Activated naive CD8-positive, alpha-beta T cell treated with anti-CD3 and anti-CD28 coated beads for 36 hours (primary cell): ENCODE measurements at regions not wholly inside any gene's neighbourhood (a gene's known extent, or its start where the extent isn't known, plus 50 kb on each side); places are given as distances from the start of the nearest gene placed in this dataset.
A peak's percentile ranks its signal among the peaks of the same experiment; 100 is the strongest.

Experiments
- DNase-seq: peaks from one replicate; pipeline ENCODE4 v3.0.0; 2021
- H3K27ac Mint-ChIP-seq: one replicate; pipeline ENCODE4 v1.8.0; 2022; ENCODE audit warnings: mild to moderate bottlenecking, moderate library complexity, mixed read lengths
- H3K27me3 Mint-ChIP-seq: one replicate; pipeline ENCODE4 v1.8.0; 2022; ENCODE audit warnings: mild to moderate bottlenecking, mixed read lengths
- H3K36me3 Mint-ChIP-seq: one replicate; pipeline ENCODE4 v1.8.0; 2021; ENCODE audit warnings: mild to moderate bottlenecking, mixed read lengths
- H3K4me1 Mint-ChIP-seq: one replicate; pipeline ENCODE4 v1.8.0; 2021; ENCODE audit warnings: mixed read lengths
- H3K4me3 Mint-ChIP-seq: one replicate; pipeline ENCODE4 v1.8.0; 2022; ENCODE audit warnings: mild to moderate bottlenecking, moderate library complexity, mixed read lengths
- H3K9me3 Mint-ChIP-seq: one replicate; pipeline ENCODE4 v1.8.0; 2022; ENCODE audit warnings: mixed read lengths

DNA sequence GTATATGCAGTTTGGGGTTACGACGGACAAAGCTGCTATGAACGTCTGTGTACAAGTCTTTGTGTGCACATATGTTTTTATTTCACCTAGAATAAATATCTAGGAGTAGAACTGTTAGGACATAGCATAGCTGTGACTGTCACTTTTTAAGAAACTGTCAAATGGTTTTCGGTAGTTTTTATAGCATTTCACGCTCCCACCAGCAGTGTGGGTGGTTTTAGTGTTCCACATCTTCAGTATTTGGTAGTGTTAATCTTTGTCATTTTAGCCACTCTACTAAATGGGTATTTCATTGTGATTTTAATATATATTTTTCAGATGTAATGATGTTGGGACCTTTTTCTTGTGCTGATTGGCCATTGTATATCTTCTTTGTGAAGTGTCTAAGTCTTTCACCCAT lies 109.1 kb upstream of the BCAT1 start:
- peak overlapping the region; percentile 2 for H3K27ac Mint-ChIP-seq
- H3K9me3 Mint-ChIP-seq: no peaks in the 10 kb centered on the region
- no peak overlapping the region for H3K4me3 Mint-ChIP-seq
- peaks cover 60% of the 10 kb centered on the region for H3K4me1 Mint-ChIP-seq
- no peak for DNase-seq
- H3K36me3 Mint-ChIP-seq: peaks cover 13% of the 10 kb centered on the region
- no peaks in the 10 kb centered on the region for H3K27me3 Mint-ChIP-seq

GRCh38 chr12:25056486-25057130 lies 107.7 kb upstream of the BCAT1 start:
- peak overlapping the region; percentile 49 for H3K4me3 Mint-ChIP-seq

GRCh38 chr12:25056011-25056410 lies 107.1 kb upstream of the BCAT1 start:
- Mint-ChIP-seq H3K36me3 (peaks cover 5% of the 10 kb centered on the region), H3K9me3 (no peaks in the 10 kb centered on the region), H3K27me3 (no peaks in the 10 kb centered on the region), H3K4me3 (peak overlapping the region; percentile 80), H3K27ac (peak overlapping the region; percentile 95), H3K4me1 (peaks cover 57% of the 10 kb centered on the region)
- no peak for DNase-seq

More at GRCh38 chr12:25056486-25057130, 107.7 kb upstream of the BCAT1 start:
- Mint-ChIP-seq H3K27ac (peak overlapping the region; percentile 95), H3K27me3 (no peaks in the 10 kb centered on the region), H3K4me1 (peaks cover 56% of the 10 kb centered on the region), H3K9me3 (no peaks in the 10 kb centered on the region), H3K36me3 (peaks cover 6% of the 10 kb centered on the region)
- no peak for DNase-seq

- peak; percentile 74 for DNase-seq
- Mint-ChIP-seq H3K27ac (peak overlapping the region; percentile 95), H3K27me3 (no peaks in the 10 kb centered on the region), H3K36me3 (peaks cover 7% of the 10 kb centered on the region), H3K4me3 (peak overlapping the region; percentile 80), H3K9me3 (no peaks in the 10 kb centered on the region), H3K4me1 (peaks cover 54% of the 10 kb centered on the region)
Observed at GRCh38 chr12:25054783-25055144, 105.9 kb upstream of the BCAT1 start.

- Mint-ChIP-seq H3K9me3 (no peaks in the 10 kb centered on the region), H3K36me3 (peaks cover 7% of the 10 kb centered on the region), H3K27me3 (no peaks in the 10 kb centered on the region), H3K27ac (peak overlapping the region; percentile 95), H3K4me1 (peaks cover 52% of the 10 kb centered on the region), H3K4me3 (peak overlapping the region; percentile 80)
- DNase-seq: no peak
Observed at GRCh38 chr12:25054076-25054782, 105.3 kb upstream of the BCAT1 start.

DNA sequence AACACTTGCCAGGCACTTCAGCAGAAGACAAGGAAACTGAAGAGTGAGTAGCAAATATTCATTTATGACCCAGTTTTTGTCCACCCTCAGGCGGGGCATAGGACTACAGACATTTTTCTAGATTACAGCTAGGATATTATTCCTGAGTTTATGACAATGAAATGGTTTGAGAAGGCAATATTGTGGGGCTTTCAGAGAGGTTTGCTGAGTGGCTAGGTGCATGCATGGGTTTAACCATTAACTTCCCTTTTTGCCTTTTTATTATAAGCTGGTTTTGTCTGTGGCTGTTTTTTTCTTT lies 104.0 kb upstream of the BCAT1 start:
- H3K27ac Mint-ChIP-seq: peak overlapping the region; percentile 99
- H3K27me3 Mint-ChIP-seq: no peaks in the 10 kb centered on the region
- no peak for DNase-seq
- H3K9me3 Mint-ChIP-seq: peaks cover 3% of the 10 kb centered on the region
- H3K36me3 Mint-ChIP-seq: peaks cover 7% of the 10 kb centered on the region
- peaks cover 45% of the 10 kb centered on the region for H3K4me1 Mint-ChIP-seq
- H3K4me3 Mint-ChIP-seq: peak overlapping the region; percentile 92

DNA sequence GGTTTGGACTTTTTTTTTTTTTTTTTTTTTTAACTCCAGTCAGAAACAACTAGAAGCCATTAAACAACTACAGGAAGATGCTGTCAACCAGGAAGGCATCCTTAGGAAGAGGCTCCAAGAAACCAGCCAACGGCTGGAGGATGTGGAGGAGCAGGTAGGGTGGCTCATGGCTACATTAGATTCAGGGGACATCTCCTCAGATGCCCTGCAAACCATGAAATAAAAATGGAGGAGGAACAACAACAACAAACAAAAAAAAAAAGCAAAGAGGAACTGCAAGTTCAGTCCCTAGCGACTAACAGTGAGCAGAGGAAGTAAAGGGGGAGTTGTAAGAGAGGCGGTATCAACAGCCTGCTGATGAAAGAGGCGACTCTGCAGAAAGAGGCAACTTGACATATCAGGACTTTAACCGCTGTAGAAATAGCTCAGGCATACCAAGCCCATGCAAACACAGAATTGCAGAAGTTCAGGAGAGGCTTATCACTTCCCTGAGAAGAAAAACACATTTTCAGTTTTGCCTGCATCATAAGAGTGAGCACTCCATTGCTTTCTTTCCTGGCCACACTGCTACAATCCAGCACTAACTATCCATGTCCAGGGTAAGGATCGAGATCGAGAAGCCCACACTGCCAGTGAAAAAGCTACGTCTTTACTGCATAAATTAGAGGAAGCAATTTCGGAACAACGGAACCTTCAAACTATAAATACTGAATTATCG lies 103.5 kb upstream of the BCAT1 start:
- peaks cover 40% of the 10 kb centered on the region for H3K4me1 Mint-ChIP-seq
- H3K27ac Mint-ChIP-seq: peak overlapping the region; percentile 99
- peak; percentile 34 for DNase-seq
- H3K9me3 Mint-ChIP-seq: peaks cover 6% of the 10 kb centered on the region
- no peaks in the 10 kb centered on the region for H3K27me3 Mint-ChIP-seq
- H3K4me3 Mint-ChIP-seq: peak overlapping the region; percentile 92
- H3K36me3 Mint-ChIP-seq: peaks cover 7% of the 10 kb centered on the region

DNA sequence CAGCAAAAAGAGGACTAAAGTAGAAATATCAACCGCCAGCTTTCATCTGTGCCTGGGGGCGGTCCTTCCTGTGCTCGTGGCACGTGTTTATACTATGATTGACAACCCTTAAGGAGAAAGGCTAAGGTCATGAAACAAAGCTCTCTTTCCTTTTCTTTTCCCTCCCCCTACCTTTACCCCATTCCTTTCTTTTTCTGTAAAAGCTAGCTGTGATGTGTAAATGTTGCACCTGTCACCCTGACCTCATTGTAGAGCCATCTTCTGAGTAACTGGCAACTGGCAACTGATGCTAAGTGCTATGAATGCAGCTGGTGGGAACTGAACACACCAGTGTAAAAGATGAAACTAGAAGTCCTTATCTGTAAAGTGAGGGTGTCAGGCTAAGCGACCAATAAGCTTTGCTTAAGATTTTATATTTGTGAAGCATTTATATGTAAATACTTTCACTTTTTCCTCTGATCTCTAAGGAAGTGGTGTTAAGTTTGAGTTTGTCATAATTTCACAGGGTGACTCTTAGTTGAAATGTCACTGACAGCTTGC lies 102.8 kb upstream of the BCAT1 start:
- Mint-ChIP-seq H3K4me3 (peak overlapping the region; percentile 92), H3K9me3 (peaks cover 10% of the 10 kb centered on the region), H3K27me3 (no peaks in the 10 kb centered on the region), H3K4me1 (peaks cover 36% of the 10 kb centered on the region), H3K36me3 (peaks cover 7% of the 10 kb centered on the region), H3K27ac (peak overlapping the region; percentile 99)
- peak; percentile 50 for DNase-seq

DNA sequence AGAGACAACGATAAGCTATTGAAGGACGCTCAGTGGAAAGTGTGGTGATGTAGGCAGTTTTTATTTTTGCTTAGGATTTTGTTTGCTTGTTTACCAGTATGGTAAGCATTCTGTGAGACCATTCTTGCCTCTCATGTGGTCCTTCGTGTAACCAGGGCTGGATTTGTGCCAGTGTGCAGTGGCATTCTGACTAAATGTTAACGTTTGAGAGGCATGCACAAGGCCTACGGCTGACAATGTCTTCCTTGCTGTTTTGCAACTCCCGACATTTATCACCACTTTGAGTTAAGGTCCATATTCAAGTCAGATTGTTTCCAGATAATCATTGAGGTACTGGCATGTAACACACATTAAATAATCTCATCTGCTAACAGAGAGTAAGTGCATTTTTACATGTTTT lies 102.3 kb upstream of the BCAT1 start:
- Mint-ChIP-seq H3K36me3 (peaks cover 7% of the 10 kb centered on the region), H3K9me3 (peaks cover 15% of the 10 kb centered on the region), H3K27me3 (no peaks in the 10 kb centered on the region), H3K27ac (peak overlapping the region; percentile 99), H3K4me1 (peaks cover 30% of the 10 kb centered on the region), H3K4me3 (peak overlapping the region; percentile 92)
- no peak for DNase-seq

GRCh38 chr12:25045869-25046268 lies 97.0 kb upstream of the BCAT1 start:
- Mint-ChIP-seq H3K27me3 (peaks cover 2% of the 10 kb centered on the region), H3K36me3 (peaks cover 6% of the 10 kb centered on the region), H3K4me1 (peaks cover 10% of the 10 kb centered on the region), H3K27ac (no peak overlapping the region), H3K4me3 (no peak overlapping the region), H3K9me3 (peaks cover 21% of the 10 kb centered on the region)
- DNase-seq: no peak

DNA sequence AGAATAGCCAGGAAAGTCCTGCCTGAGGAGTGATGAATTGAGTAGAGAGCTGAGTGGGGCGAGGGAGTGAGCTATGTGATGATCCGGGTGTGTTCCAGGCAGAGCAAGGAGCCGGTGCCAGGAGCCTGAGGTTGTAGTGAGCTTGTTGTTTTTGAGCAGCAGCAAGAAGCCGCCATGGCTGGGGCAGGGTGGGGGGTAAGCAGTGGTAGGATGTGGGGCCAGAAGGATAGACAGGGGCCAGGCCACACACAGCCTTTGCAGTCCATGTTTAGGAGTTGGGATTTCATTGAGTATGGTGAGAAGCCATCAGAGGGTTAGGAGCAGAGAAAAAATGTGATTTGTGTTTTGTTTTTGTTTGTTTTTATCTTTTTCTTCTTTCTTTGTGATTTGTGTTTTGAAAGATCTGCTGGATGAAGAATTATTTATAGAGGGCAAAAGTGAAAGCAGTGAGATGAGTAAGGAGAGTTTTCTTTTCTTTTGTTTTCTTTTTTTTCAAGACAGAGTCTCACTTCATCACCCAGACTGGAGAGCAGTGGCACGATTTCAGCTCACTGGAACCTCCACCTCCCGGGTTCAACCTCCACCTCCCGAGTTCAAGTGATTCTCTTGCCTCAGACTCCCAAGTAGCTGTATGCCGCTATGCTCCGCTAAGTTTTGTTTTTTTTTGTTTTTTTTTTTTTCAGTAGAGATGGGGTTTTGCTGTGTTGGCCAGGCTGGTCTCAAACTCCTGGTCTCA lies 92.3 kb upstream of the BCAT1 start:
- Mint-ChIP-seq H3K27ac (no peak overlapping the region), H3K9me3 (peaks cover 7% of the 10 kb centered on the region), H3K4me3 (no peak overlapping the region), H3K27me3 (peaks cover 2% of the 10 kb centered on the region), H3K36me3 (peaks cover 3% of the 10 kb centered on the region), H3K4me1 (peaks cover 5% of the 10 kb centered on the region)
- DNase-seq: no peak

DNA sequence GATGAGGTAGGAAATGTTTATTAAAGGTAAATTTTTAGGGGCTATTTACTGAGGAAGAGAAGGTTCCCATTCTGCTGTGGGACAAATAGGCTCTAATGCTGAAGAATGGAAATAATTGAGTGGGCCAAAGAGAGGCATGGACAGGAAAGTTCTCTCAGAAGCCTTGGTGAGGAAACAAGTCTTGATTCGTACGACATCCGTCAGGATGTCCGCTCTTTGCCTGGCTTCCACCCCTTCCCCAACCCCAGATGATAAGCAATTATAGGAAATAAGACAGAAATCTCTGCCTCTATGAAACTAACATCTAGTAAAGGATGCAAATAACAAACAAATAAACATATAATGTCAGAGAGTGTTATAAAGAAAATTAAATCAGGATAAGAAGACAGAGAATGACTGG lies 91.7 kb upstream of the BCAT1 start:
- H3K4me1 Mint-ChIP-seq: peaks cover 5% of the 10 kb centered on the region
- DNase-seq: no peak
- H3K36me3 Mint-ChIP-seq: peaks cover 3% of the 10 kb centered on the region
- H3K27me3 Mint-ChIP-seq: peaks cover 2% of the 10 kb centered on the region
- no peak overlapping the region for H3K27ac Mint-ChIP-seq
- H3K9me3 Mint-ChIP-seq: peaks cover 3% of the 10 kb centered on the region
- H3K4me3 Mint-ChIP-seq: no peak overlapping the region

GRCh38 chr12:25034676-25035075 lies 85.8 kb upstream of the BCAT1 start:
- no peaks in the 10 kb centered on the region for H3K9me3 Mint-ChIP-seq
- H3K4me3 Mint-ChIP-seq: no peak overlapping the region
- H3K36me3 Mint-ChIP-seq: no peaks in the 10 kb centered on the region

GRCh38 chr12:25025951-25026490 lies 77.1 kb upstream of the BCAT1 start:
- H3K9me3 Mint-ChIP-seq: no peaks in the 10 kb centered on the region
- no peak overlapping the region for H3K4me3 Mint-ChIP-seq
- no peaks in the 10 kb centered on the region for H3K4me1 Mint-ChIP-seq
- DNase-seq: no peak
- no peaks in the 10 kb centered on the region for H3K36me3 Mint-ChIP-seq
- no peak overlapping the region for H3K27ac Mint-ChIP-seq
- H3K27me3 Mint-ChIP-seq: no peaks in the 10 kb centered on the region

More at GRCh38 chr12:25034676-25035075, 85.8 kb upstream of the BCAT1 start:
- no peak for DNase-seq
- Mint-ChIP-seq H3K4me1 (no peaks in the 10 kb centered on the region), H3K27me3 (peaks cover 5% of the 10 kb centered on the region), H3K27ac (no peak overlapping the region)
